Esophagus squamous epithelium (tissue), 4 donors: ENCODE measurements at regions not wholly inside any gene's neighbourhood (a gene's known extent, or its start where the extent isn't known, plus 50 kb on each side); places are given as distances from the start of the nearest gene placed in this dataset.

Experiments used
- POLR2A ChIP-seq, 4 donors: fragments of 450-650 bp; IDR thresholded peaks; one replicate each; pipeline ENCODE4 v1.6.1; 2017; ENCODE audit warnings: antibody characterized with exemption in 4 of 4, mild to moderate bottlenecking in 4 of 4, moderate library complexity in 3 of 4
- TF ChIP-seq, protein P1 (sequence below), 6 experiments: fragments of 450-650 bp in 4 of 6; fragments of 200-600 bp in 2 of 6; sonication (generic) in 2 of 6; IDR thresholded peaks; one replicate each; pipeline ENCODE4 v1.5.1; 2016 to 2019; ENCODE audit warnings: antibody characterized with exemption in 6 of 6, mild to moderate bottlenecking in 4 of 6, moderate library complexity in 4 of 6

DNA sequence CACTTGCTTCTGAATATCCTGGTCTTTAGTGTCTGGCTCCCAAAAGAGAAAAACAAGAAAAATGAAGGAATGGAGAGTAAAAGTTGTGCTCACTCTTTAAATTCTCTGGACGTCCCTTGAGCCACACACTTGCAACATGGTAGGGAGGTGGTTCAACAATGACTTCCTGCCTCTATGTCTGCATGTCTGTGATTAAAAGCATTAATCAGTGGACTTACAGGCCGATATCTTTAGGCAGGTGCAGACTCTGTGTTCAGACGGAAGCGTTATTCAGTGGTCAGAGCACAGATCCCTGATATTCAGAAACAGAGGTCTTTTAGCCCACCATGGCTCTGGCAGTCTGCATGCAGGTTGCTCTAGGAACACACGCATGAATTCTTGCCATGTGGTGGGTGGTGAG lies 1920.0 kb upstream of the RAG2 start:
- TF ChIP-seq POLR2A (IDR thresholded peaks at IDR 0.05): no peak
- TF ChIP-seq, protein P1, sequence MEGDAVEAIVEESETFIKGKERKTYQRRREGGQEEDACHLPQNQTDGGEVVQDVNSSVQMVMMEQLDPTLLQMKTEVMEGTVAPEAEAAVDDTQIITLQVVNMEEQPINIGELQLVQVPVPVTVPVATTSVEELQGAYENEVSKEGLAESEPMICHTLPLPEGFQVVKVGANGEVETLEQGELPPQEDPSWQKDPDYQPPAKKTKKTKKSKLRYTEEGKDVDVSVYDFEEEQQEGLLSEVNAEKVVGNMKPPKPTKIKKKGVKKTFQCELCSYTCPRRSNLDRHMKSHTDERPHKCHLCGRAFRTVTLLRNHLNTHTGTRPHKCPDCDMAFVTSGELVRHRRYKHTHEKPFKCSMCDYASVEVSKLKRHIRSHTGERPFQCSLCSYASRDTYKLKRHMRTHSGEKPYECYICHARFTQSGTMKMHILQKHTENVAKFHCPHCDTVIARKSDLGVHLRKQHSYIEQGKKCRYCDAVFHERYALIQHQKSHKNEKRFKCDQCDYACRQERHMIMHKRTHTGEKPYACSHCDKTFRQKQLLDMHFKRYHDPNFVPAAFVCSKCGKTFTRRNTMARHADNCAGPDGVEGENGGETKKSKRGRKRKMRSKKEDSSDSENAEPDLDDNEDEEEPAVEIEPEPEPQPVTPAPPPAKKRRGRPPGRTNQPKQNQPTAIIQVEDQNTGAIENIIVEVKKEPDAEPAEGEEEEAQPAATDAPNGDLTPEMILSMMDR (IDR thresholded peaks at IDR 0.05): no peak
